SK-N-SH (cell line): ENCODE measurements at regions not wholly inside any gene's neighbourhood (a gene's known extent, or its start where the extent isn't known, plus 50 kb on each side); places are given as distances from the start of the nearest gene placed in this dataset.

Experiments
- CTCF ChIA-PET: fragments of 300-600, 350-600 bp; formaldehyde crosslinking; extraction: SDS; loops from one replicate; lab custom pipeline; 2021; lab: Yijun Ruan, JAX
- POLR2A ChIA-PET: fragments of 350-600 bp; sonication (Branson Sonifier 250); formaldehyde crosslinking; extraction: SDS; loops from one replicate; lab custom pipeline; 2020; ENCODE audit warnings: antibody characterized with exemption, inconsistent platforms; lab: Yijun Ruan, JAX
- DNase-seq: peaks from one replicate; pipeline ENCODE4 v3.0.0; 2012
- H2AFZ ChIP-seq: fragments of 200-600 bp; sonication (generic); 2 replicates; pipeline ENCODE4 v1.8.1; 2016; ENCODE audit warnings: antibody characterized with exemption, mild to moderate bottlenecking, low read depth
- H3F3A ChIP-seq: fragments of 200-600 bp; sonication (generic); replicated peaks from 2 replicates; pipeline ENCODE3; 2016; ENCODE audit warnings: antibody characterized with exemption, mild to moderate bottlenecking; ENCODE audit not compliant: insufficient read depth
- H3K27ac ChIP-seq, 2 experiments: fragments of 200-500 bp in 1 of 2; fragments of 200-600 bp in 1 of 2; sonication (Bioruptor generic) in 1 of 2; sonication (generic), shearing (Covaris generic) in 1 of 2; 2 replicates each; pipeline versions ENCODE4 v1.5.1 to v1.6.1; 2014 to 2016; ENCODE audit warnings: low read depth in 2 of 2, inconsistent platforms in 1 of 2, low read length in 1 of 2, mild to moderate bottlenecking in 1 of 2, mixed read lengths in 1 of 2
- H3K27me3 ChIP-seq: fragments of 200-600 bp; sonication (generic), shearing (Covaris generic); 2 replicates; pipeline ENCODE4 v1.6.1; 2016; ENCODE audit warnings: mixed run types; ENCODE audit not compliant: insufficient read depth
- H3K36me3 ChIP-seq, 2 experiments: fragments of 200-500 bp in 1 of 2; fragments of 200-600 bp in 1 of 2; sonication (Bioruptor generic) in 1 of 2; sonication (generic) in 1 of 2; replicated peaks in 1 of 2; 2 replicates each; pipeline versions ENCODE3 to v1.5.1; 2014 to 2016; ENCODE audit warnings: low read length in 1 of 2, mild to moderate bottlenecking in 1 of 2; ENCODE audit not compliant: insufficient read depth in 2 of 2, control insufficient read depth in 1 of 2
- H3K4me1 ChIP-seq, 2 experiments: fragments of 200-500 bp in 1 of 2; fragments of 200-600 bp in 1 of 2; sonication (Bioruptor generic) in 1 of 2; sonication (generic), shearing (Covaris generic) in 1 of 2; 2 replicates each; pipeline versions ENCODE4 v1.5.1 to v1.6.1; 2014 to 2016; ENCODE audit warnings: low read depth in 1 of 2, low read length in 1 of 2, mixed run types in 1 of 2; ENCODE audit not compliant: insufficient read depth in 2 of 2, control insufficient read depth in 1 of 2
- H3K4me2 ChIP-seq: fragments of 200-600 bp; sonication (generic), shearing (Covaris generic); 2 replicates; pipeline ENCODE4 v1.6.1; 2017; ENCODE audit warnings: mixed run types
- H3K4me3 ChIP-seq, 2 experiments: fragments of 200-500 bp in 1 of 2; fragments of 200-600 bp in 1 of 2; sonication (Bioruptor generic) in 1 of 2; sonication (generic), shearing (Covaris generic) in 1 of 2; 2 replicates each; pipeline versions ENCODE4 v1.5.1 to v1.8.1; 2014 to 2016; ENCODE audit warnings: low read depth in 2 of 2, inconsistent platforms in 1 of 2, low read length in 1 of 2, mild to moderate bottlenecking in 1 of 2, mixed read lengths in 1 of 2, moderate library complexity in 1 of 2
- H3K79me2 ChIP-seq: fragments of 200-600 bp; sonication (generic); 2 replicates; pipeline ENCODE4 v1.8.1; 2017; ENCODE audit warnings: mild to moderate bottlenecking; ENCODE audit not compliant: insufficient read depth
- H3K9ac ChIP-seq: fragments of 200-600 bp; sonication (generic); 2 replicates; pipeline ENCODE4 v1.6.1; 2017; ENCODE audit warnings: mixed run types
- H3K9me2 ChIP-seq: fragments of 200-600 bp; sonication (generic); 2 replicates; pipeline ENCODE4 v1.6.1; 2017; ENCODE audit warnings: mixed run types
- H3K9me3 ChIP-seq: fragments of 200-600 bp; sonication (generic); 2 replicates; pipeline ENCODE4 v1.6.1; 2017; ENCODE audit warnings: mixed run types, mild to moderate bottlenecking, moderate library complexity
- H4K20me1 ChIP-seq: fragments of 200-600 bp; sonication (generic); 2 replicates; pipeline ENCODE4 v1.6.1; 2017; ENCODE audit warnings: mild to moderate bottlenecking, mixed run types; ENCODE audit not compliant: insufficient read depth
- CHD2 ChIP-seq: fragments of 150-350 bp; IDR thresholded peaks from 2 replicates; pipeline ENCODE4 v1.6.1; 2018; ENCODE audit warnings: low read length; ENCODE audit not compliant: partially characterized antibody
- EP300 ChIP-seq, 2 experiments: IDR thresholded peaks; 2 replicates each; pipeline versions ENCODE4 v1.4.0 to v1.6.1; 2012; ENCODE audit warnings: borderline replicate concordance in 1 of 2, low read depth in 1 of 2, low read length in 1 of 2
- EZH2phosphoT487 ChIP-seq: fragments of 200-600 bp; sonication (generic); IDR thresholded peaks from 2 replicates; pipeline ENCODE4 v1.6.1; 2017; ENCODE audit warnings: low read depth, mixed run types, mild to moderate bottlenecking, antibody characterized with exemption, moderate library complexity, borderline replicate concordance
- FOSL2 ChIP-seq: IDR thresholded peaks from 2 replicates; pipeline ENCODE4 v1.4.0; 2012; ENCODE audit warnings: low read depth, mild to moderate bottlenecking, moderate library complexity, borderline replicate concordance
- FOXM1 ChIP-seq: IDR thresholded peaks from 2 replicates; pipeline ENCODE4 v1.4.0; 2012; ENCODE audit warnings: low read depth, mild to moderate bottlenecking
- GATA2 ChIP-seq: sonication (generic); formaldehyde crosslinking; IDR thresholded peaks from 2 replicates; pipeline ENCODE4 v1.5.0; 2020; ENCODE audit warnings: mild to moderate bottlenecking, missing genetic modification reagents
- MEF2A ChIP-seq: IDR thresholded peaks from 2 replicates; pipeline ENCODE4 v1.4.0; 2012; ENCODE audit warnings: low read depth, borderline replicate concordance
- NRF1 ChIP-seq: IDR thresholded peaks from 2 replicates; pipeline ENCODE4 v1.6.1; 2012; ENCODE audit warnings: low read depth, mild to moderate bottlenecking, low read length
- POLR2AphosphoS5 ChIP-seq: IDR thresholded peaks from 2 replicates; pipeline ENCODE4 v1.6.1; 2012; ENCODE audit warnings: low read depth, low read length
- RAD21 ChIP-seq: IDR thresholded peaks from 2 replicates; pipeline ENCODE4 v1.6.1; 2012; ENCODE audit warnings: mild to moderate bottlenecking, low read length
- RCOR1 ChIP-seq: fragments of 150-350 bp; IDR thresholded peaks from 2 replicates; pipeline ENCODE4 v1.6.1; 2017; ENCODE audit warnings: antibody characterized with exemption, low read length
- RFX5 ChIP-seq: IDR thresholded peaks from 2 replicates; pipeline ENCODE4 v1.6.1; 2012; ENCODE audit warnings: mild to moderate bottlenecking, improper control_type of control experiment, low read length
- RXRA ChIP-seq: IDR thresholded peaks from 2 replicates; pipeline ENCODE4 v1.4.0; 2012; ENCODE audit warnings: low read depth, mild to moderate bottlenecking, borderline replicate concordance
- SMC3 ChIP-seq: IDR thresholded peaks from 2 replicates; pipeline ENCODE4 v1.6.1; 2012; ENCODE audit warnings: low read depth, low read length, improper control_type of control experiment
- TAF1 ChIP-seq: IDR thresholded peaks from 2 replicates; pipeline ENCODE4 v1.6.1; 2012; ENCODE audit warnings: low read depth, mild to moderate bottlenecking, low read length, moderate library complexity, borderline replicate concordance
- WGBS: methylation state at CpG from one replicate; pipeline ENCODE4 v1.1.6; 2017; ENCODE audit warnings: low lambda C conversion rate; 5-methylcytosine and 5-hydroxymethylcytosine counted together
- TF ChIP-seq, protein P1 (sequence below): fragments of 150-350 bp; IDR thresholded peaks from 2 replicates; pipeline ENCODE4 v1.6.1; 2016; ENCODE audit warnings: mild to moderate bottlenecking, low read depth, low read length
- TF ChIP-seq, protein P2 (sequence below): IDR thresholded peaks from 2 replicates; pipeline ENCODE4 v1.4.0; 2012; ENCODE audit warnings: low read depth, borderline replicate concordance
- TF ChIP-seq, protein P3 (sequence below): IDR thresholded peaks from 2 replicates; pipeline ENCODE4 v1.4.0; 2012; ENCODE audit warnings: low read depth, borderline replicate concordance
- TF ChIP-seq, protein P4 (sequence below): fragments of 200-600 bp; sonication (generic); IDR thresholded peaks from 2 replicates; pipeline ENCODE4 v1.6.1; 2017; ENCODE audit warnings: antibody characterized with exemption, mild to moderate bottlenecking, moderate library complexity

DNA sequence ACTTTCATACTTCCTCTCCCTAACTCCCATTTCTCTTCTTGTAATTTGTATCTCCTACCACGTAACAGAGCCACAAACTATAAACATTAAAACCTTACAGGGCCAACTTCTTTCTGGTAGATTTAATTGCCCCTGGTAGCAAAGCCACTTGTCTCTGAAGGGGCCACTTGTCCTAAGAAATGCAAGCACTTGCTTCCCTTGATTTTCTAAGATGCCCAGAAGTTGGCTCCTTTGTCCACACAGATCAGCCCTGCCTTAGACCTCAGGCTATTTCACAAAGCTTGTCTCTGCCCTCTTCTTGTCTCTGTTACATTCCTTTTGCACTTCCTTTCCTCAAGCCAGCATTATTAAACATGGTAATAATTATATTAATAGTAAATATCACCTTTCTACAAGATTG lies 80.6 kb upstream of the CXXC4 start:
- no peaks in the 10 kb centered on the region for H3K9me2 ChIP-seq
- WGBS, result 16% methylated on average over 1 of the region's 1 CpG
- H3K36me3 ChIP-seq, result no peaks in the 10 kb centered on the region
- no peaks in the 10 kb centered on the region for H3K9me3 ChIP-seq
- H2AFZ ChIP-seq, result no peak overlapping the region
- H3F3A ChIP-seq, result no peaks in the 10 kb centered on the region
- TF ChIP-seq EP300 (IDR thresholded peaks at IDR 0.05; ENCODE audit: borderline replicate concordance in 1 of 2, low read depth in 1 of 2, low read length in 1 of 2), result no peak
- TF ChIP-seq, protein P1, sequence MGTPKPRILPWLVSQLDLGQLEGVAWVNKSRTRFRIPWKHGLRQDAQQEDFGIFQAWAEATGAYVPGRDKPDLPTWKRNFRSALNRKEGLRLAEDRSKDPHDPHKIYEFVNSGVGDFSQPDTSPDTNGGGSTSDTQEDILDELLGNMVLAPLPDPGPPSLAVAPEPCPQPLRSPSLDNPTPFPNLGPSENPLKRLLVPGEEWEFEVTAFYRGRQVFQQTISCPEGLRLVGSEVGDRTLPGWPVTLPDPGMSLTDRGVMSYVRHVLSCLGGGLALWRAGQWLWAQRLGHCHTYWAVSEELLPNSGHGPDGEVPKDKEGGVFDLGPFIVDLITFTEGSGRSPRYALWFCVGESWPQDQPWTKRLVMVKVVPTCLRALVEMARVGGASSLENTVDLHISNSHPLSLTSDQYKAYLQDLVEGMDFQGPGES, result no peak
- TF ChIP-seq, all 33 proteins: peak for 0
- ChIA-PET CTCF (no interaction called here), POLR2A (no interaction called here)
- Histone ChIP-seq H4K20me1 (no peaks in the 10 kb centered on the region), H3K79me2 (no peaks in the 10 kb centered on the region), H3K27ac (no peak overlapping the region), H3K9ac (no peak overlapping the region), H3K4me2 (no peak overlapping the region), H3K4me1 (no peaks in the 10 kb centered on the region), H3K27me3 (no peaks in the 10 kb centered on the region), H3K4me3 (no peak overlapping the region)
- no peak for DNase-seq

DNA sequence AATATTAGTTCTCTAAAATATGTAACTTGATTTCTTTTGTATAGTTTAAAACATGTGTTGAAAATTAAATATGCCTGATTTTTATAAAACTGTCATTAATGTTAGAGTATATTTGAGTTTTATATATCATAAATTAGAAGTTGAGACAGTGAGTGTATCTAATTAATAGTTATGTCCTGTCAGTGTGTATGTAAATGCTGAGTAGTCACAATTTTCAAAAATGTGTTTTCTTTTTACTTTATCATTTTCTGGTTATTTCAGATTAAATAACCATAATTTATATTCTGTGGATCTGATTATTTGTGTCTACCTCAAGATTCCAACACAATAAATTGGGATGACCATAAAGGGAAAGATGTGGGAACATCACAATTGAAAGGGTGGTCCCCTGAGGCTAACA lies 82.7 kb upstream of the CXXC4 start:
- Histone ChIP-seq H3K27ac (no peak overlapping the region), H3K9me2 (no peaks in the 10 kb centered on the region), H3K4me1 (no peaks in the 10 kb centered on the region), H4K20me1 (no peaks in the 10 kb centered on the region), H3K36me3 (no peaks in the 10 kb centered on the region), H2AFZ (no peak overlapping the region), H3K4me2 (no peak overlapping the region), H3K9ac (no peak overlapping the region), H3F3A (no peaks in the 10 kb centered on the region), H3K27me3 (no peaks in the 10 kb centered on the region), H3K4me3 (no peak overlapping the region), H3K79me2 (no peaks in the 10 kb centered on the region), H3K9me3 (no peaks in the 10 kb centered on the region)
- ChIA-PET CTCF (no interaction called here), POLR2A (no interaction called here)
- no peak for TF ChIP-seq FOSL2
- no peak for TF ChIP-seq FOXM1
- TF ChIP-seq RAD21, result no peak
- TF ChIP-seq MEF2A, result no peak
- TF ChIP-seq EZH2phosphoT487, result no peak
- TF ChIP-seq, protein P1, result no peak
- no peak for TF ChIP-seq GATA2
- no peak for TF ChIP-seq SMC3
- no peak for TF ChIP-seq NRF1
- no peak for TF ChIP-seq TAF1
- no peak for TF ChIP-seq POLR2AphosphoS5
- TF ChIP-seq RXRA, result no peak
- TF ChIP-seq, protein P2, sequence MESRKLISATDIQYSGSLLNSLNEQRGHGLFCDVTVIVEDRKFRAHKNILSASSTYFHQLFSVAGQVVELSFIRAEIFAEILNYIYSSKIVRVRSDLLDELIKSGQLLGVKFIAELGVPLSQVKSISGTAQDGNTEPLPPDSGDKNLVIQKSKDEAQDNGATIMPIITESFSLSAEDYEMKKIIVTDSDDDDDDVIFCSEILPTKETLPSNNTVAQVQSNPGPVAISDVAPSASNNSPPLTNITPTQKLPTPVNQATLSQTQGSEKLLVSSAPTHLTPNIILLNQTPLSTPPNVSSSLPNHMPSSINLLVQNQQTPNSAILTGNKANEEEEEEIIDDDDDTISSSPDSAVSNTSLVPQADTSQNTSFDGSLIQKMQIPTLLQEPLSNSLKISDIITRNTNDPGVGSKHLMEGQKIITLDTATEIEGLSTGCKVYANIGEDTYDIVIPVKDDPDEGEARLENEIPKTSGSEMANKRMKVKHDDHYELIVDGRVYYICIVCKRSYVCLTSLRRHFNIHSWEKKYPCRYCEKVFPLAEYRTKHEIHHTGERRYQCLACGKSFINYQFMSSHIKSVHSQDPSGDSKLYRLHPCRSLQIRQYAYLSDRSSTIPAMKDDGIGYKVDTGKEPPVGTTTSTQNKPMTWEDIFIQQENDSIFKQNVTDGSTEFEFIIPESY, result no peak
- no peak for TF ChIP-seq RFX5
- no peak for TF ChIP-seq RCOR1
- TF ChIP-seq, protein P3, sequence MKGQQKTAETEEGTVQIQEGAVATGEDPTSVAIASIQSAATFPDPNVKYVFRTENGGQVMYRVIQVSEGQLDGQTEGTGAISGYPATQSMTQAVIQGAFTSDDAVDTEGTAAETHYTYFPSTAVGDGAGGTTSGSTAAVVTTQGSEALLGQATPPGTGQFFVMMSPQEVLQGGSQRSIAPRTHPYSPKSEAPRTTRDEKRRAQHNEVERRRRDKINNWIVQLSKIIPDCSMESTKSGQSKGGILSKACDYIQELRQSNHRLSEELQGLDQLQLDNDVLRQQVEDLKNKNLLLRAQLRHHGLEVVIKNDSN, result no peak
- TF ChIP-seq CHD2, result no peak
- TF ChIP-seq, protein P4, sequence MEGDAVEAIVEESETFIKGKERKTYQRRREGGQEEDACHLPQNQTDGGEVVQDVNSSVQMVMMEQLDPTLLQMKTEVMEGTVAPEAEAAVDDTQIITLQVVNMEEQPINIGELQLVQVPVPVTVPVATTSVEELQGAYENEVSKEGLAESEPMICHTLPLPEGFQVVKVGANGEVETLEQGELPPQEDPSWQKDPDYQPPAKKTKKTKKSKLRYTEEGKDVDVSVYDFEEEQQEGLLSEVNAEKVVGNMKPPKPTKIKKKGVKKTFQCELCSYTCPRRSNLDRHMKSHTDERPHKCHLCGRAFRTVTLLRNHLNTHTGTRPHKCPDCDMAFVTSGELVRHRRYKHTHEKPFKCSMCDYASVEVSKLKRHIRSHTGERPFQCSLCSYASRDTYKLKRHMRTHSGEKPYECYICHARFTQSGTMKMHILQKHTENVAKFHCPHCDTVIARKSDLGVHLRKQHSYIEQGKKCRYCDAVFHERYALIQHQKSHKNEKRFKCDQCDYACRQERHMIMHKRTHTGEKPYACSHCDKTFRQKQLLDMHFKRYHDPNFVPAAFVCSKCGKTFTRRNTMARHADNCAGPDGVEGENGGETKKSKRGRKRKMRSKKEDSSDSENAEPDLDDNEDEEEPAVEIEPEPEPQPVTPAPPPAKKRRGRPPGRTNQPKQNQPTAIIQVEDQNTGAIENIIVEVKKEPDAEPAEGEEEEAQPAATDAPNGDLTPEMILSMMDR, result no peak
- DNase-seq, result no peak
